ENCODE measurements at regions not wholly inside any gene's neighbourhood (a gene's known extent, or its start where the extent isn't known, plus 50 kb on each side); places are given as distances from the start of the nearest gene placed in this dataset.
"Not testable (repeated sequence)": the region's sequence is repeated elsewhere in the genome, so short reads cannot be mapped to it uniquely, and the experiment has no call there.

DNA sequence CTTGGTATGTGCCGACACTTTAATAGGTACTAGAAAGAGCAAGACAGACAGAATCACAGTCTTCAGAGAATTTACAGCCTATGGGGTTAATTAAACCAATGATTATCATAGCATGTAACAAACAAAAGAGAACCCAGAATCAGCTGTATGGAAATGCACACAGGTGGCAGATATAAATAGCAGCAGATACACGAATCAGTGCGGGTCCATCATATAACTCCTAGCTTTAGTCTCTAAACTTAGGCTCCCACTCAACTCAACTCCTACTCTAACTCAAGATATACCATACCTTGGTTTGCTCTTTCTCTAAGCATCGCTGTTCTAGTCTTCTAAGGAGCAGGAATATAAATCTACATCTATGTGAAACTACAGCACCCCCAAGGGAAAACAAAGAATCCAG, 132.0 kb upstream of the NBPF26 start:
- not testable (repeated sequence) for H3K27ac ChIP-seq (ENCODE audit: low read depth, low read length)

DNA sequence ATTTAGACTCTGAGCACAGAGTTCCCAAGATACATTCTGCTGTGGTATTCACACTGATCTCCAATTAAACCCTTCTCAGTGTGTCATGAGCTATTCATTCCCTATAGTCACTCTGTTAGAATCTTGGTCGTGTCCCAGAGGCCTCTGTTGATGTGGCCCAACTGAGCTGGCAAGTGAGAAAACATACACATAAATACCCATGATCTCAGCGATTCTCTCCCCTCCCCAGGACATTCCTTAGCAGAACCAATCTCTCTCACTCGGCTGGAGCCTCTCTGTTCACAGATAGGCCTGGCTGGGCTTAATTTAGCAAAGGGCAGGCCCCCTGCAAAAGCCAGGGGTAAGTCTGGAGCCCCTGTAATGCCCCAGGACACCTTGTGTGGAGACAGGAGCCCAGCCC, 130.8 kb upstream of the NBPF26 start:
- not testable (repeated sequence) for H3K36me3 ChIP-seq (ENCODE audit: control insufficient read depth, insufficient read depth, low read length); H3K27me3 ChIP-seq (ENCODE audit: control insufficient read depth, insufficient read depth, low read length); H3K27ac ChIP-seq (ENCODE audit: low read depth, low read length)

More for the DNA sequence above, 132.0 kb upstream of the NBPF26 start:
- H3K27me3 ChIP-seq (ENCODE audit: control insufficient read depth, insufficient read depth, low read length); H3K9me3 ChIP-seq (ENCODE audit: control insufficient read depth, insufficient read depth, low read length); H3K4me1 ChIP-seq (ENCODE audit: control insufficient read depth, insufficient read depth, low read length); H3K9ac ChIP-seq (ENCODE audit: low read depth, low read length); H3K36me3 ChIP-seq (ENCODE audit: control insufficient read depth, insufficient read depth, low read length); H3K4me3 ChIP-seq (ENCODE audit: low read depth, low read length): not testable (repeated sequence)

DNA sequence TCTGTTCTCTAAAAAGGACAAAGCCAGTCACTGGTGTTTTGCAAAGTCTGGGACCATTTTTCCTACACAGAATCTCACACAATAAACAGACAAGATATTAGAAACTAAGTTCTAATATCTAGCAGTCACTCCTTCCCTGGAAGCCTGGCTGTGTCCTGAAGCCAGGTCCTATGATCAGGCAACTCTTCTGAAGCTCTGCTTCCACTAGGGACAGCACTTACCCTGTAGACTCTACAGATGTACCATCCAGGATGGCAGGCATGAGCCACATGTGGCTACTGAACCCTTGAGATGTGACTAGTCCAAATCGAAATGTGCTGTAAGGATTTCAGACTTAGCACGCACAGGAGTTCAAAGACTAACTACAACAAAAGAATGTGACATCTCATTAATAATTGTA, 130.1 kb upstream of the NBPF26 start:
- not testable (repeated sequence) for H3K4me3 ChIP-seq (ENCODE audit: low read depth, low read length); H3K36me3 ChIP-seq (ENCODE audit: control insufficient read depth, insufficient read depth, low read length); H3K27ac ChIP-seq (ENCODE audit: low read depth, low read length); H3K27me3 ChIP-seq (ENCODE audit: control insufficient read depth, insufficient read depth, low read length); H3K9ac ChIP-seq (ENCODE audit: low read depth, low read length); H3K4me1 ChIP-seq (ENCODE audit: control insufficient read depth, insufficient read depth, low read length); H3K9me3 ChIP-seq (ENCODE audit: control insufficient read depth, insufficient read depth, low read length)

More for the DNA sequence above, 130.8 kb upstream of the NBPF26 start:
- H3K4me1 ChIP-seq (ENCODE audit: control insufficient read depth, insufficient read depth, low read length); H3K9ac ChIP-seq (ENCODE audit: low read depth, low read length); H3K9me3 ChIP-seq (ENCODE audit: control insufficient read depth, insufficient read depth, low read length); H3K4me3 ChIP-seq (ENCODE audit: low read depth, low read length): not testable (repeated sequence)

DNA sequence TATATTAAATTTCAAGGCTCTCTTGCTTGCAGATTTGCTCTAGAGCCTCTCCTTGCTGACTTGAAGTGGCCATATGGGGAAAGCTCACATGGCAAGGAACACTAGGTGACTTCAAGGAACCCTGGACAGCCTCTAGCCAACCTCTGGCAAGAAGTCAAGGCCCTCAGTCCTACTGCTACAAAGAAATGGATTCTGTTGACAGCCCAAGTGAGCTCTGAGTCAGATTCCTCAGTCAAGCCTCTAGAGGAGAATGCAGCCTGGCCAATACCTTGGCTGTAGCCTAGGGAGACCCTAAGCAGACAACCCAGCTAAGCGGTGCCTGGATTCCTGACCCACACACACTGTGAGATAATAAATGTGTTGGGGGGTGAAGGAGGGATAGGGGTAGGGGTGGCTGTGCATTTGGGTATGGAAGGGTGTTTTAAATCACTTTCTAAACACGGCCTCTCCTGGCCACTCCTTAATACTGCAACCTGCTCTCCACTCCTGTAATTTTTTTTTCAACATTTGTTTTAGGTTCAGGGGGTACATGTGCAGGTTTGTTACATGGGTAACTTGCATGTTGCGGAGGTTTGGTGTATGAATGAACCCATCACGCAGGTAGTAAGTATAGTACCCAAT, 125.3 kb upstream of the NBPF26 start:
- H3K9ac ChIP-seq (ENCODE audit: low read depth, low read length); H3K9me3 ChIP-seq (ENCODE audit: control insufficient read depth, insufficient read depth, low read length); H3K27ac ChIP-seq (ENCODE audit: low read depth, low read length); H3K27me3 ChIP-seq (ENCODE audit: control insufficient read depth, insufficient read depth, low read length); H3K4me1 ChIP-seq (ENCODE audit: control insufficient read depth, insufficient read depth, low read length); H3K4me3 ChIP-seq (ENCODE audit: low read depth, low read length); H3K36me3 ChIP-seq (ENCODE audit: control insufficient read depth, insufficient read depth, low read length): not testable (repeated sequence)

DNA sequence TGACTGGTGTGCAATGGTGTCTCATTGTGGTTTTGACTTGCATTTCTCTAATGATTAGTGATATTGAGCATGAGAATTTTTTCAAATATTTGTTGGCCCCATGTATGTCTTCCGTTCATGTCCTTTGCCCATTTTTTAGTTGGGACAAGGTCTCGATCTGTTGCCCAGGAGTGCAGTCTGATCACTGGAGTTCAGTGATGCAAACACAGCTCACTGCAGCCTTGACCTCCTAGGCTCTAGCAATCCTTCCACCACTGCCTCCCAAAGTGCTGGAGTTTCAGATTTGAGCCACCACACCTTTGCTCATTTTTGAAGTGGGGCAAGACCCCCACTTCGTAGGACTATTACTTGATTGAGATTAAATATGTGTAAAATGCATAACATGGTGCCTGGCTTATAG, 124.2 kb upstream of the NBPF26 start:
- H3K27ac ChIP-seq (ENCODE audit: low read depth, low read length); H3K9me3 ChIP-seq (ENCODE audit: control insufficient read depth, insufficient read depth, low read length); H3K9ac ChIP-seq (ENCODE audit: low read depth, low read length); H3K36me3 ChIP-seq (ENCODE audit: control insufficient read depth, insufficient read depth, low read length); H3K4me1 ChIP-seq (ENCODE audit: control insufficient read depth, insufficient read depth, low read length); H3K27me3 ChIP-seq (ENCODE audit: control insufficient read depth, insufficient read depth, low read length); H3K4me3 ChIP-seq (ENCODE audit: low read depth, low read length): not testable (repeated sequence)

DNA sequence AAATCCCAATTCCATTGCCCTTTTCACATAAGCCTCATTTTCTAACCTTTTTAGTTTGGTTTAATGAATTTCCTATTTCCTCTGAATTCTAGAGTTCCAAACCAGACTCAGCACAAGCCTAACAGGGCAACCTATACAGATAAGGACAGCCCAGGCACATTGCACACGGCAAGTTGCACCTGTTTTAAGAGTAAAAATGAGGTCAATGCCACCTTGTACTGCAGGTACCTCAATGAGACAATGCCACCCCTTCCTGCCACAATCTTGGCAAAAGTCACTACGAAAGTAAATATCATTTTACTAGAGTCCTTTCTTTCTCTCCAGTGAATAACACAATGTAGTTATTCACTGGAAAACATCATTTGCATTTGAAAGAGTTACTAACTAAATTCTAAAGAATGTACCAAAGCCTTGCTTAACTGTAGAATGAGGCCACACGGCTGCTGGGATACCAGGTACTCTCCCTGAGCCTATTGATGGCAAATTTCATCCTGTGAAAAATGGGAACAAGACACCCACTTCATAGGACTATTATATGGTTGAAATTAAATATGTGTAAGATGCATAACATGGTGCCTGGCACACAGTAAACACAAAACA, 123.2 kb upstream of the NBPF26 start:
- H3K4me3 ChIP-seq (ENCODE audit: low read depth, low read length); H3K36me3 ChIP-seq (ENCODE audit: control insufficient read depth, insufficient read depth, low read length); H3K27ac ChIP-seq (ENCODE audit: low read depth, low read length); H3K9ac ChIP-seq (ENCODE audit: low read depth, low read length); H3K27me3 ChIP-seq (ENCODE audit: control insufficient read depth, insufficient read depth, low read length); H3K9me3 ChIP-seq (ENCODE audit: control insufficient read depth, insufficient read depth, low read length); H3K4me1 ChIP-seq (ENCODE audit: control insufficient read depth, insufficient read depth, low read length): not testable (repeated sequence)

DNA sequence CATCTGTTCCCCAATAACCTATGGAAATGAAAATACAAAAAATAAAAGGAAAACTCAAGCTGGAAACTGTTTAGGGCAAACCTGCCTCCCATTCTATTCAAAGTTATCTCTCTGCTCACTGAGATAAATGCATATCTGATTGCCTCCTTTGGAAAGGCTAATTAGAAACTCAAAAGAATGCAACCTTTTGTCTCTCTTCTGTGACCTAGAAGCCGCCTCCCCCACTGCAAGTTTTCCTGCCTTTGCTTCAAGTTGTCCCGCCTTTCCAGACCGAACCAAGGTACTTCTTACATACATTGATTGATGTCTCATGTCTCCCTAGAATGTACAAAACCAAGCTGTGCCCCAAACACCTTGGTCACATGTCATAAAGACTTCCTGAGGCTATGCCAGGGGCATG, 115.9 kb upstream of the NBPF26 start:
- not testable (repeated sequence) for H3K9me3 ChIP-seq (ENCODE audit: control insufficient read depth, insufficient read depth, low read length); H3K27ac ChIP-seq (ENCODE audit: low read depth, low read length); H3K4me3 ChIP-seq (ENCODE audit: low read depth, low read length); H3K9ac ChIP-seq (ENCODE audit: low read depth, low read length); H3K36me3 ChIP-seq (ENCODE audit: control insufficient read depth, insufficient read depth, low read length); H3K4me1 ChIP-seq (ENCODE audit: control insufficient read depth, insufficient read depth, low read length); H3K27me3 ChIP-seq (ENCODE audit: control insufficient read depth, insufficient read depth, low read length)

DNA sequence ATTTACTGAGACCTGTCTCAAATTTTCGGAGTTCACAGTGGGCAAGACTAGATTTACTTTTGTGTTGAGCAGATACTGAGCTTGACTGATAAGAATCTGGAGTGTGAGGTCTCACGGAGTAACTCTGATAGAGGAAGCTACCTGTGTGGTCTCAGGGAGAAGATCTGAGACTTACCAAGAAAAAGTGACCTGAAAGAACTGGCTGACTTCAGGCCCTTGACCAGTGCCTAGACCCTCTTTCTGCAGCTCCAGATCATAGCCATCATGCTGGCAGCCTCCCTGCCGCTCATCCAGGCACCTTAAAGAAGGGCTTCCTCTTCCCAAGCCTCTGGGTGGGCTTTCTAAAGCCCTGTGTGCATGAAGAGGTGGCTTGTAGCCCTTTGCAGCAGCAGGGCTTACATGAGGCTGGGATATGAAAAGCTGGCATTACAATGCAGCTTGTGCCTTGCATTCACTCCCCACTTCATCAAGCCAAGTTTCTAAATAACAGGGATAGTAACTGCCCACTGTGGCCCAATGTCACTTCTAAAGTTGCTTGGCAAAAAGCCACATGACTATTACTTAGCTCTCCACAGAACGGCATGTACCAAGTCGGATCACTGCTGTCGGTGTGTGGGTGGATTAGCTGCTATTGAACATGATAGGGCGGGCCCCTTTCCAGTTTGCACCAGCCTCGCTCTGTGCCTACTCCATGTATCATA, 115.3 kb upstream of the NBPF26 start:
- H3K9ac ChIP-seq (ENCODE audit: low read depth, low read length), result not testable (repeated sequence)

DNA sequence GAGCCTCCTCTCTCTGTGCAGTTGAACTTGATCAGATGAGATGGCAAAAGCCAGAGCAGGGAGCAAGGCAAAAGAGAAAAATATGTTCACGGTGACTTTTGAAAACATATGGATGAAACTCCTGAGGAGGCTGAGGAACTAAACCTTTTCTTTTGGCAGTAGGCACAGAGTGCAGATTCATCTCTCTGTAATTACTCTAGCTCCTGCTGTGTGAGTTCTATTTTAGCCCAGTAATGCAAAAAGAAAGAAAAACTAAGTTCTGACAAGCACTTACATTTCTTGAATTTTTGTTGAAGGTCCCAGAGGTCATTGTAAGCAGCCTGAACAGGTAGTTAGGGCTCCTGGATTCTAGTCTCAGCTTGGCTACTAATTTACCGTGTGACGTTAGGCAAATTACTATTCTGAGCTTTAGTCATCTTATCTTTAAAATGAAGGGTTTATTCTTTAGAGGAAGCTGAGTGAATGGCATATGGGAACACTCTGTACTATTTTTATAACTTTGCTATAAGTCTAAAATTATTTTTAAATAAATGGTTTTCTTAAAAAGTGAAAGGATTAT, 114.7 kb upstream of the NBPF26 start:
- H3K27ac ChIP-seq (ENCODE audit: low read depth, low read length); H3K9me3 ChIP-seq (ENCODE audit: control insufficient read depth, insufficient read depth, low read length); H3K27me3 ChIP-seq (ENCODE audit: control insufficient read depth, insufficient read depth, low read length); H3K4me1 ChIP-seq (ENCODE audit: control insufficient read depth, insufficient read depth, low read length); H3K4me3 ChIP-seq (ENCODE audit: low read depth, low read length); H3K9ac ChIP-seq (ENCODE audit: low read depth, low read length); H3K36me3 ChIP-seq (ENCODE audit: control insufficient read depth, insufficient read depth, low read length): not testable (repeated sequence)

More for the DNA sequence above, 115.3 kb upstream of the NBPF26 start:
- not testable (repeated sequence) for H3K4me1 ChIP-seq (ENCODE audit: control insufficient read depth, insufficient read depth, low read length); H3K9me3 ChIP-seq (ENCODE audit: control insufficient read depth, insufficient read depth, low read length); H3K4me3 ChIP-seq (ENCODE audit: low read depth, low read length); H3K27me3 ChIP-seq (ENCODE audit: control insufficient read depth, insufficient read depth, low read length); H3K27ac ChIP-seq (ENCODE audit: low read depth, low read length); H3K36me3 ChIP-seq (ENCODE audit: control insufficient read depth, insufficient read depth, low read length)

DNA sequence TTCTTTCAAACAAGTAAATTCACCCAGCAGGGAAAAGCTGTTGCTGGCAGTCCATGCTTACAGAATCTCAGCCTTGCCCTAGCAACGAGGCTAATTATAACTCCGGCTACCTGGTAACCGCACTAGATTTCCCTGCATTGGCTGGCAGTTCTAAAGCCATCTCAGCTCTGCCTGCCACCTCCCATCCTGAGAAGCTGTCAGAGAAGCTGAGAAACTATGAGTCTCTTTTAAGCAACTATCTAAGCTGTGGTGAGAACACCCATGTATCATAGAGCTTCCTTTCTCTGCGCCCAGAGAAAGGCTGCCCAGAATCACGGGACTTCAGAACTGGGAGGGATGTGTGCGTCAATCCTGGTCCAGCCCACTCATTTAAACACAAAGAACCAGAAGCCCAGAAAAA, 113.9 kb upstream of the NBPF26 start:
- not testable (repeated sequence) for H3K27ac ChIP-seq (ENCODE audit: low read depth, low read length); H3K36me3 ChIP-seq (ENCODE audit: control insufficient read depth, insufficient read depth, low read length); H3K27me3 ChIP-seq (ENCODE audit: control insufficient read depth, insufficient read depth, low read length); H3K4me3 ChIP-seq (ENCODE audit: low read depth, low read length); H3K9me3 ChIP-seq (ENCODE audit: control insufficient read depth, insufficient read depth, low read length); H3K4me1 ChIP-seq (ENCODE audit: control insufficient read depth, insufficient read depth, low read length); H3K9ac ChIP-seq (ENCODE audit: low read depth, low read length)

DNA sequence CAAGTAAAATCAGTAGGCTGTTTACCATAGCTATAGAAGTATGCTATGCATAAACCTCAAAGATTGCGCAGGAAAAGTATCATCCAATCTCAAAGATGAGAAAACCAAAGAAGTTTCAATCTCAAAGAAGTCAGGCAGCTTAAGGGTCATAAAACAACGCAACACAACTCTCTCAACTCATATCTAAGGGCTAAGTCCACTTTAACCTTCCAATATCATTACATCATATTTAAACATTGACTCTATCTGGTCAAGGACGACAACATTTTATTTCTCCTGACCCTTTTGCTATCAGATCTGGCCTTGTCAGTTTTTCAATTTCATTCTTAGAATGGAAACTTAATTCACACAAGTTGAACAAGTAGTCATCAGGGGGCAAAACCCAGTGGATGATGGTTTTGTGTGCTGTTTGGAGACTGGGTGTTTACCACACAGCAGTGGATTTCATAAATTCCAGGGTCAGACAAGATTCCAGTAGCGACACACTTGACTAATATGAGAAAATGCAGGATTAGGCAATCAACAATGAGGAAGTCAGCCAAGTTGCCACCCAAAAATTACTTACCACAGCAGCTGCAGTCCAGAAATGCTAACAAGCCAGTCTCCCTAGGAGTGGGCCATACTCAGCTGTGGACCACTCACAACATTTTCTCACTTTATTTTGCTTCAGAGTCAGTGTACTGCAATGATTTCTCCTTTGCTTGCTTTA, 108.7 kb upstream of the NBPF26 start:
- H3K27ac ChIP-seq (ENCODE audit: low read depth, low read length); H3K4me1 ChIP-seq (ENCODE audit: control insufficient read depth, insufficient read depth, low read length); H3K27me3 ChIP-seq (ENCODE audit: control insufficient read depth, insufficient read depth, low read length); H3K9me3 ChIP-seq (ENCODE audit: control insufficient read depth, insufficient read depth, low read length); H3K4me3 ChIP-seq (ENCODE audit: low read depth, low read length); H3K36me3 ChIP-seq (ENCODE audit: control insufficient read depth, insufficient read depth, low read length); H3K9ac ChIP-seq (ENCODE audit: low read depth, low read length): not testable (repeated sequence)
